ENCODE measurements at regions not wholly inside any gene's neighbourhood (a gene's known extent, or its start where the extent isn't known, plus 50 kb on each side); places are given as distances from the start of the nearest gene placed in this dataset.

- intact Hi-C loops (cut with DNase I), result no loop called here
- ATAC-seq (ENCODE audit: low FRiP score), result peak; percentile 19
Measured at GRCh38 chr1:105004515-105004914, 1254.8 kb downstream of the AMY1C start.

GRCh38 chr1:105005594-105006195 is 1256.0 kb downstream of the AMY1C start:
- intact Hi-C loops (cut with DNase I), result no loop called here
- H3K27ac ChIP-seq (ENCODE audit: low read depth in 1 of 2, low read length in 2 of 2), result no peak overlapping the region
- no peak overlapping the region for H3K4me3 ChIP-seq (ENCODE audit: low read length in 2 of 2)
- H3K27me3 ChIP-seq (ENCODE audit: control insufficient read depth in 1 of 2, insufficient read depth in 2 of 2, low read length in 1 of 2), result no peaks in the 10 kb centered on the region
- ATAC-seq (ENCODE audit: low FRiP score) (peak; percentile 56), DNase-seq (no peak)
- no peaks in the 10 kb centered on the region for H3K4me1 ChIP-seq (ENCODE audit: control insufficient read depth in 1 of 2, insufficient read depth in 2 of 2, low read length in 2 of 2)
- H3K9me3 ChIP-seq (ENCODE audit: control insufficient read depth, low read length), result peaks cover 6% of the 10 kb centered on the region
- WGBS, 2 donors, result 86% methylated on average over 7 of the region's 7 CpGs
- H3K36me3 ChIP-seq (ENCODE audit: control insufficient read depth in 1 of 2, insufficient read depth in 2 of 2, low read length in 1 of 2), result no peaks in the 10 kb centered on the region

More at GRCh38 chr1:105004515-105004914, 1254.8 kb downstream of the AMY1C start:
- Histone ChIP-seq H3K27me3 (ENCODE audit: control insufficient read depth in 1 of 2, insufficient read depth in 2 of 2, low read length in 1 of 2) (no peaks in the 10 kb centered on the region), H3K4me1 (ENCODE audit: control insufficient read depth in 1 of 2, insufficient read depth in 2 of 2, low read length in 2 of 2) (no peaks in the 10 kb centered on the region), H3K36me3 (ENCODE audit: control insufficient read depth in 1 of 2, insufficient read depth in 2 of 2, low read length in 1 of 2) (no peaks in the 10 kb centered on the region), H3K27ac (ENCODE audit: low read depth in 1 of 2, low read length in 2 of 2) (no peak overlapping the region), H3K4me3 (ENCODE audit: low read length in 2 of 2) (no peak overlapping the region), H3K9me3 (ENCODE audit: control insufficient read depth, low read length) (peaks cover 6% of the 10 kb centered on the region)
- 79 to 89% methylated on average over 1 of the region's 1 CpG for WGBS, 2 donors
- DNase-seq, result no peak

GRCh38 chr1:105017587-105017986 is 1267.9 kb downstream of the AMY1C start:
- Histone ChIP-seq H3K4me1 (ENCODE audit: control insufficient read depth in 1 of 2, insufficient read depth in 2 of 2, low read length in 2 of 2) (no peaks in the 10 kb centered on the region), H3K4me3 (ENCODE audit: low read length in 2 of 2) (no peak overlapping the region), H3K27ac (ENCODE audit: low read depth in 1 of 2, low read length in 2 of 2) (no peak overlapping the region), H3K36me3 (ENCODE audit: control insufficient read depth in 1 of 2, insufficient read depth in 2 of 2, low read length in 1 of 2) (no peaks in the 10 kb centered on the region), H3K27me3 (ENCODE audit: control insufficient read depth in 1 of 2, insufficient read depth in 2 of 2, low read length in 1 of 2) (no peaks in the 10 kb centered on the region), H3K9me3 (ENCODE audit: control insufficient read depth, low read length) (no peaks in the 10 kb centered on the region)
- WGBS, 2 donors, result 75 to 76% methylated on average over 7 of the region's 7 CpGs
- DNase-seq (no peak), ATAC-seq (ENCODE audit: low FRiP score) (no peak)
- intact Hi-C loops (cut with DNase I), result no loop called here

GRCh38 chr1:105023719-105024118 is 1274.0 kb downstream of the AMY1C start:
- intact Hi-C loops (cut with DNase I), result no loop called here
- ATAC-seq (ENCODE audit: low FRiP score) (no peak), DNase-seq (no peak)
- Histone ChIP-seq H3K9me3 (ENCODE audit: control insufficient read depth, low read length) (no peaks in the 10 kb centered on the region), H3K4me3 (ENCODE audit: low read length in 2 of 2) (no peak overlapping the region), H3K27ac (ENCODE audit: low read depth in 1 of 2, low read length in 2 of 2) (no peak overlapping the region), H3K27me3 (ENCODE audit: control insufficient read depth in 1 of 2, insufficient read depth in 2 of 2, low read length in 1 of 2) (no peaks in the 10 kb centered on the region), H3K4me1 (ENCODE audit: control insufficient read depth in 1 of 2, insufficient read depth in 2 of 2, low read length in 2 of 2) (no peaks in the 10 kb centered on the region), H3K36me3 (ENCODE audit: control insufficient read depth in 1 of 2, insufficient read depth in 2 of 2, low read length in 1 of 2) (no peaks in the 10 kb centered on the region)

GRCh38 chr1:105027838-105028471 is 1278.3 kb downstream of the AMY1C start:
- DNase-seq (no peak), ATAC-seq (ENCODE audit: low FRiP score) (no peak)
- no peaks in the 10 kb centered on the region for H3K9me3 ChIP-seq (ENCODE audit: control insufficient read depth, low read length)
- H3K36me3 ChIP-seq (ENCODE audit: control insufficient read depth in 1 of 2, insufficient read depth in 2 of 2, low read length in 1 of 2), result no peaks in the 10 kb centered on the region
- no peaks in the 10 kb centered on the region for H3K4me1 ChIP-seq (ENCODE audit: control insufficient read depth in 1 of 2, insufficient read depth in 2 of 2, low read length in 2 of 2)
- intact Hi-C loops (cut with DNase I), result no loop called here
- no peak overlapping the region for H3K27ac ChIP-seq (ENCODE audit: low read depth in 1 of 2, low read length in 2 of 2)
- no peak overlapping the region for H3K4me3 ChIP-seq (ENCODE audit: low read length in 2 of 2)
- no peaks in the 10 kb centered on the region for H3K27me3 ChIP-seq (ENCODE audit: control insufficient read depth in 1 of 2, insufficient read depth in 2 of 2, low read length in 1 of 2)
- WGBS, 2 donors, result 66 to 72% methylated on average over 3 of the region's 3 CpGs

- Histone ChIP-seq H3K9me3 (ENCODE audit: control insufficient read depth, low read length) (no peaks in the 10 kb centered on the region), H3K27me3 (ENCODE audit: control insufficient read depth in 1 of 2, insufficient read depth in 2 of 2, low read length in 1 of 2) (no peaks in the 10 kb centered on the region), H3K36me3 (ENCODE audit: control insufficient read depth in 1 of 2, insufficient read depth in 2 of 2, low read length in 1 of 2) (no peaks in the 10 kb centered on the region), H3K4me1 (ENCODE audit: control insufficient read depth in 1 of 2, insufficient read depth in 2 of 2, low read length in 2 of 2) (no peaks in the 10 kb centered on the region), H3K4me3 (ENCODE audit: low read length in 2 of 2) (no peak overlapping the region), H3K27ac (ENCODE audit: low read depth in 1 of 2, low read length in 2 of 2) (no peak overlapping the region)
- DNase-seq (no peak), ATAC-seq (ENCODE audit: low FRiP score) (no peak)
- 91 to 95% methylated on average over 3 of the region's 3 CpGs for WGBS, 2 donors
- intact Hi-C loops (cut with DNase I), result no loop called here
Measured at GRCh38 chr1:105072446-105072845, 1322.7 kb downstream of the AMY1C start.

GRCh38 chr1:105072850-105073249 is 1323.2 kb downstream of the AMY1C start:
- DNase-seq (no peak), ATAC-seq (ENCODE audit: low FRiP score) (no peak)
- Histone ChIP-seq H3K36me3 (ENCODE audit: control insufficient read depth in 1 of 2, insufficient read depth in 2 of 2, low read length in 1 of 2) (no peaks in the 10 kb centered on the region), H3K4me1 (ENCODE audit: control insufficient read depth in 1 of 2, insufficient read depth in 2 of 2, low read length in 2 of 2) (no peaks in the 10 kb centered on the region), H3K27ac (ENCODE audit: low read depth in 1 of 2, low read length in 2 of 2) (no peak overlapping the region), H3K9me3 (ENCODE audit: control insufficient read depth, low read length) (no peaks in the 10 kb centered on the region), H3K27me3 (ENCODE audit: control insufficient read depth in 1 of 2, insufficient read depth in 2 of 2, low read length in 1 of 2) (no peaks in the 10 kb centered on the region), H3K4me3 (ENCODE audit: low read length in 2 of 2) (no peak overlapping the region)
- WGBS, 2 donors, result 78 to 84% methylated on average over 3 of the region's 3 CpGs
- intact Hi-C loops (cut with DNase I), result no loop called here

- Histone ChIP-seq H3K4me3 (ENCODE audit: low read length in 2 of 2) (no peak overlapping the region), H3K27ac (ENCODE audit: low read depth in 1 of 2, low read length in 2 of 2) (no peak overlapping the region), H3K27me3 (ENCODE audit: control insufficient read depth in 1 of 2, insufficient read depth in 2 of 2, low read length in 1 of 2) (no peaks in the 10 kb centered on the region), H3K4me1 (ENCODE audit: control insufficient read depth in 1 of 2, insufficient read depth in 2 of 2, low read length in 2 of 2) (no peaks in the 10 kb centered on the region), H3K36me3 (ENCODE audit: control insufficient read depth in 1 of 2, insufficient read depth in 2 of 2, low read length in 1 of 2) (no peaks in the 10 kb centered on the region), H3K9me3 (ENCODE audit: control insufficient read depth, low read length) (no peaks in the 10 kb centered on the region)
- intact Hi-C loops (cut with DNase I), result no loop called here
- no peak for DNase-seq
- ATAC-seq (ENCODE audit: low FRiP score), result no peak
Measured at GRCh38 chr1:105073660-105074059, 1324.0 kb downstream of the AMY1C start.

GRCh38 chr1:105083611-105084010 is 1333.9 kb downstream of the AMY1C start:
- H3K9me3 ChIP-seq (ENCODE audit: control insufficient read depth, low read length), result no peaks in the 10 kb centered on the region
- no peak overlapping the region for H3K27ac ChIP-seq (ENCODE audit: low read depth in 1 of 2, low read length in 2 of 2)
- H3K36me3 ChIP-seq (ENCODE audit: control insufficient read depth in 1 of 2, insufficient read depth in 2 of 2, low read length in 1 of 2), result no peaks in the 10 kb centered on the region
- H3K4me1 ChIP-seq (ENCODE audit: control insufficient read depth in 1 of 2, insufficient read depth in 2 of 2, low read length in 2 of 2), result no peaks in the 10 kb centered on the region
- intact Hi-C loops (cut with DNase I), result no loop called here
- no peak overlapping the region for H3K4me3 ChIP-seq (ENCODE audit: low read length in 2 of 2)
- ATAC-seq (ENCODE audit: low FRiP score) (no peak), DNase-seq (no peak)
- WGBS, 2 donors, result 81 to 85% methylated on average over 4 of the region's 4 CpGs
- no peaks in the 10 kb centered on the region for H3K27me3 ChIP-seq (ENCODE audit: control insufficient read depth in 1 of 2, insufficient read depth in 2 of 2, low read length in 1 of 2)
